GM18502 (cell line): ENCODE measurements at regions not wholly inside any gene's neighbourhood (a gene's known extent, or its start where the extent isn't known, plus 50 kb on each side); places are given as distances from the start of the nearest gene placed in this dataset.
"Not testable (repeated sequence)": the region's sequence is repeated elsewhere in the genome, so short reads cannot be mapped to it uniquely, and the experiment has no call there.

Source experiments
- ATAC-seq: cut with Tn5 transposase; IDR thresholded peaks from one replicate; pipeline ENCODE4 v1.9.1; 2021; ENCODE audit warnings: mild to moderate bottlenecking; ENCODE audit not compliant: unreplicated experiment, poor library complexity

DNA sequence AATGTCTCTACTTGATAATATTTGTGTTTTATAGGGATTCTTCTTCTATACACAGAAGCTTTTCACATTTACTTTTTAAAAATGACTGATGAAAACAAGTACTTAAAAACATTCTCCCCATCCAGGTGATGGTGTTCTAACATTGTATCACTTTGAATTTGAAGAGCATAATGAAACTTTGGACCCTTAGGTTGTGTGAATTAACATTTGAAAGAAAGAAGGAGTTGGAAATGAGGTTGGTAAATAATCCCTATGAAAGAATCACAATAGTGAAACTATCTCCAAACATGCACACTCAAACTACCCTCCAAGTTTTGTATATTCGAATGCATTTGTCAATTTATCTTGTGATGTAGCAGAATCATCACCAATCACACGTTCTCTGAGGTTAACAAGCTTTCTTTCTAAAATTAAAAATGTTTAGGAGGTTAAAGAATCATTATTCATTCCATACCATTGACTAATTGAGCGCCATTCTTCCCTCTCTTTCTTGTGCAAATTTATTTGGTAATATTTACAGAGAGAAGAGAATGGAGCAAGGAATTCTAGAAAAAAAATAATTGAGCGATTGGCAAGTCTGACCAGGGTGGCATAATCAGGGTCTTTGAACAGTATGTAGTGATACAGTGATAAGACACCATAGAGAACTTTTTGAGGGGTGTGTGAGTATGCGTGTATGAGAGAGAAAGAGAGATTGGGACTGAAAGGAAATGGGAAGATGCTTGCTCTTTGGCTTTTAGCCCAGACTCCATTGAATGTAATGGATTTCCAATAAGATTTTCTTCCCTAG lies 260.0 kb upstream of the NRXN1 start:
- no peak for ATAC-seq

DNA sequence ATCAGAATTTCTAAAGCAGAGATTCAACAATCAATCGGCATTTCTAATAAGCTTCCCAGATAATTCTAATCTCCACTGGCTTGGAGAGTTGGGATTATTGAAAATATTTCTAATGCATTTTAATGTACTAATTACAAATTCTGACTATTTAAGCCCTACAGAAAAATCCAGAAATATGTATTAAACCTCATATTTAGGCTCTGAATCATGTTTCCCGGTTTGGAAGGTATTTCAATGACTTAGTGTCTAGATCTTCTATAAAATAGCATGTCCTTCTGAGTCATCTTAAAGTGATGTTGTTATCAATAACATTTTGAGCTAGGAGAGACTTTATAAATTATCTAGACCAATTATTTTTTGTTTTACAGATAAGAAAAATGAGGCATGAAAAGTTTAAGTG lies 258.8 kb upstream of the NRXN1 start:
- no peak for ATAC-seq

- no peak for ATAC-seq
These were observed 257.1 kb upstream of the NRXN1 start for GRCh38 chr2:51289045-51289444.

GRCh38 chr2:51268191-51268590 lies 236.3 kb upstream of the NRXN1 start:
- no peak for ATAC-seq

GRCh38 chr2:51265539-51265938 lies 233.6 kb upstream of the NRXN1 start:
- no peak for ATAC-seq

GRCh38 chr2:51263951-51264350 lies 232.0 kb upstream of the NRXN1 start:
- ATAC-seq: no peak

DNA sequence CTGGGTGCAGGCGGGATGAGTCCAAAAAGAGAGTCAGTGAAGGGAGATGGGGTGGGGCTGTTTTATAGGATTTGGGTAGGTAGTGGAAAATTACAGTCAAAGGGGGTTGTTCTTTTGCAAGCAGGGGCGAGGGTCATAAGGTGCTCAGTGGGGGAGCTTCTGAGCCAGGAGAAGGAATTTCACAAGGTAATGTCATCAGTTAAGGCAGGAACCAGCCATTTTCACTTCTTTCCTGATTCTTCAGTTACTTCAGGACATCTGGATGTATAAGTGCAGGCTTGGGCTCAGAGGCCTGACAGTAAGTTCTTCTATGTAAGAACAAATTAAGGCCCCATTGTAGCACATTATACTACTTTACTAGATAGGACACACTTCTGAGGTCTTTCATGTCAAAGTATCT lies 231.2 kb upstream of the NRXN1 start:
- ATAC-seq: not testable (repeated sequence)

DNA sequence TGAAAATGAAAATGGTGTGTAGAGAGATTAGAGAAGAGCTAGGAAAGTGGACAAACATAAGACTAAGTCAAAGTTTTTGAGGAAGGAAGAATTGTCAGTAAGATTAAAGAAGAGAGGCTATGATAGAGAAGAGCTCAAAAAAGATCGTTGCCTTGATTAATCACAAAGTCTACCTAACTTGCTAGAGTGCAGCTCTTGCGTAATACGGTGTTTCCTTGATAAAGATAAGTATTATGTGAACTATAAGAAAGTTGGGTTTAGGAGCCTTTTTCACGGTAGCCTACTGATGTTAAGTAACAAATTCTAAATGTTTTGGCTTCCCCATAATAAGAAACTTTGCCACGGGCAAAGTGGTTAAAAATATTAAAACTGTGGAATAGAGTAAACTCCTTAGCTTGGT lies 226.4 kb upstream of the NRXN1 start:
- no peak for ATAC-seq

DNA sequence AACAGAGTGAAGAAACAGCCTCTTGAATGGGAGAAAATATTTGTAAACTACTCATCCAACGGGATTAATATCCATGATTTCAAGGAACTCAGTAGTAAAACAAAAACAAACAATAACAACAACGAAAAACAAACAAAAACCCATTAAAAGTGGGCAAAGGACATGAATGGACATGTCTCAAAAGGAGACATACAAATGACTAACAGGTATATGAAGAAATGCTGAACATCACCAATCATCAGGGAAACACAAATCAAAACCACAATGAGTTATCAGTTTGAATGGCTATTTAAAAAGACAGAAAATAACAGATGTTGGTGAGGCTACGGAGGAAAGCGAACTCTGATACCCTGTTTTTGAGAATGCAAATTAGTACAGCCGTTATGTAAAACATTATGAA lies 224.8 kb upstream of the NRXN1 start:
- no peak for ATAC-seq

DNA sequence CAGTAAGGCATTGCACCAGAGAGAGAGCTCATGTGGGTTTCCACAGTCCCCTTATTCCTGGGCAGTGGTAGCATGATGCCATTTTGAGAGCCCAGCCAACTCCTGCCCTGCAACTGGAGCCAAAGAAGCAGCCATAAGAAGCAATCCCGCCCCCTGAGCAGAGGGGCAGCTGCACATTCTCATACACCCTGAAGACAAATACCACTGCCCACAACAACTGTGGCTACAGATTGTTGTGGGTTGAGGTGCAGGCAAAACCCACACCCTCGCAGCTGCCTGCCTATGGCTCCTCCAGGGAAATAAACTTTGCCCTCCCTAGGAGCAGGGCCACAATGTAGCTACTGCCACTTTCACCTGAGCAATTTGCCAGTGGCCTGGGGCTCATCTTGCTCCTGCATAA lies 219.4 kb upstream of the NRXN1 start:
- ATAC-seq: no peak

- ATAC-seq: no peak
These were observed 215.4 kb upstream of the NRXN1 start for GRCh38 chr2:51247252-51247805.

- no peak for ATAC-seq
These were observed 212.1 kb upstream of the NRXN1 start for GRCh38 chr2:51243892-51244535.

DNA sequence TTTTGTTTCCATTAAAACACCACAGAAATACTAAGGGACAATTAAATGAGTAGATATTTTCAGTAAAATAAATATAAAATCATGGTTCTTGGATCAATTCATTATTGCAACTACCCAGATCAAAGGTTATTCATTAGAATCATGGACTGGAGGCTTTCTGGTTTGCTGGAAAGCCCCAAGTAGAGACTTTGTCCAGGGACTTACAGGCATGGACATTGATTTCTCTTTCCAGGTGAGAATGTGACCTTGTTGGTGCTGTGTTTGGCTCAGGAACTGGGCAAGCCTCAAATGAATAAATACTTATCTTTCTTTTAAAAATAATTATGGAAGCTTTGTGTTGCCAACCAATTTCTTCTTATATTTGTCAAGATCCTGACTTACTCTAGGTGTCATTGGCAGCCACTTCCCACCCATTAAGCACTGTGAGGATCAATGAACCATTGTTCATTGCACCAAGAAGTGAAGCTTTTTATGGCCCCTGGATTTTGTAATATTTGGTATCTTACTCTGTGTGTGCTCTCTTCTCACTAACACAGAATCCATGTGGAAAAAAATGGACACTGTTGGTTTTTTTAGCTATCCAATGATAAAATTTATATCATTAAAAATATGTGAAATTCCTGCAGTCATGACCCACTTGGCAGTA lies 205.8 kb upstream of the NRXN1 start:
- ATAC-seq: no peak

DNA sequence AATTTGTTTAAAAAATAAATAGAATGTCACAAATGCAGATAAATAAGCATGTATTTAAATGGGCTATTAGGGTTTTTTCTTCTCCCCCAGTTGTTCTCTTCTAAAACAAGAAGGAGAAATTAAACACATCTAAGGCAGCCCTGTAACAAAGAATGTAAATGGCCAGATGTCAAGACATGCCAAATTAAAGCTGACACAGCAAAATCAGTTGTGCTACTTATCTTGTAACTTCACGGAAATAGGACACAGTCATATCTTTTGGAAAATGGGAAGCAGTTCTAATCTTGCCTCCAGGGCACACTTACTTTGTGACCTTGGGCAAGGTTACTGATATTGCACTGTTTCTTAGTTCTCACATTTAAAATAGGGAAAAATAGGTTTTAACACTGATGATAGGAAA lies 200.1 kb upstream of the NRXN1 start:
- no peak for ATAC-seq

DNA sequence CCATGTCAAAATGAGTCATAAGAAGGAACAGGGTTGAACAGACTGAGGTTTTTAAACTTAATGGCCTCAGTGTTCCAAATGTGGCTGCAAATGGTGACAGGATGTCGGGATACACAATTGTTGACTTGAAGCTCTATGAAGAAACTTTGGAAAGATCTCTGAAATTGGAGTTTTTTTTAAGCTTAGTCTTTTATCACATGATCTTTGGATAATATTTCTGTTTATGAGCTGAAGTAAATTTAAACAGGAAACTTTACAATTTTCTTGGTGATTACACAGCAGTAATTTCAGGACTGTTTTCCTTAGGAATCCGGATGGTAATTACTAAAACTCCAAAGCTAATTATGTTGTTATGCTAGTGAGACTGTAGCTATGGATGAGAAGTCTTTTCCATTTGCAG lies 199.1 kb upstream of the NRXN1 start:
- no peak for ATAC-seq

- ATAC-seq: no peak
These were observed 193.4 kb upstream of the NRXN1 start for GRCh38 chr2:51225377-51225776.

GRCh38 chr2:51224790-51225189 lies 192.9 kb upstream of the NRXN1 start:
- ATAC-seq: no peak

- ATAC-seq: no peak
These were observed 190.2 kb upstream of the NRXN1 start for GRCh38 chr2:51222106-51222505.

DNA sequence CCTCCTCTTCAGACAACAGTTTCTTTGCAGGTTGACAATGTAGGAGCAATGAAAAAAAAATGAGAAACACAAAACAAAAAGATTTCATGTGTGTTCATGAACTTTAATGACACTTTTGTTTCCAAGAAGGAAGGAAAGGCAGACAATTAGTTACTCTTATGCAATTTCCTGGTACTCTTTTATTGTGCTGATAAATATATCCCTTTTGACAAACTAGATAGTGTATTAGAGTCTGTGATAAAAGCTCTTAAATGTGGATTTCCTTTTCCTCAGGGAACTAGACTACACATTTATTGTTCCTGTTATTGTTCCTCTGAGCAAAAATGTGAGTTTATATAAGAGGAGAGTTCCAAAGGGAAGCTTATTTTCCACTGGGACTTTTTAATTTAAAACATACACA lies 188.7 kb upstream of the NRXN1 start:
- ATAC-seq: no peak

DNA sequence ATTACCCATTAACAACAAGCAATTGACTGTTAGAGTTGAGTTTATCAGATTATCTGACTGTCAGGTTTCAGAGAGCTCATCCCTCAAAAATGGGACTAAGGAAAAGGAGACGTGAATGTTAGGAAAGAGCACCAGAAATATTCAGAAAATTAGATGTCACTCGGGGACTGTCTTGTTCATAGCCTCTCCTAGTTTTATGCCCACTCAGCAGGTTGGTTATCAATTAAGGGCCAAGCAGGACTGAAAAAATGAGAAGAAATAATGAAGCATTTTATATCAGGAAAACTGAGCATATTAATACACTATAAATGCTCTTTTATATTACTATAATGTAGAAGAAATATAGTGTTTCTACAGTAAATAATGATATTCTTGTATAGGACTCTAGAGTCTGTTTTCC lies 188.1 kb upstream of the NRXN1 start:
- ATAC-seq: no peak

DNA sequence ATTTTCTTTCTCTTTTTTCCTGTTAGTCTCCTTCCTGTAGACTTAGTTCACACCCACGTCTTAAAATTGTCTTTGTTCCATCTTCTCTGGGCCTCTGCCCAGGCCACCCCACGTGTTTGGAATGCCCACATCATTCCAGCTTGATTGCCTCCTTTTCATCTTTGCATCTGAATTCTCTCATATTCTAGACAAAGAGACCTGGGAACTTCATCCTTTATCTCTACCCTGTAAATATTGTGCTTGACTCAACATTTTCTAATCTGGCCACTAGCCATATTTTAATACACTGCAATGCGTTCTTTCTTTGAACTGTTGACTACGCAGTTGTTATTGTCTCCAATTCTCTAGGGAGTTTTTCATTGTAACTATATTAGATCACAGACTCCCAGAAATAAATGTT lies 187.5 kb upstream of the NRXN1 start:
- ATAC-seq: no peak
